ENCODE measurements at regions not wholly inside any gene's neighbourhood (a gene's known extent, or its start where the extent isn't known, plus 50 kb on each side); places are given as distances from the start of the nearest gene placed in this dataset.

- no peak for DNase-seq
These were observed 195.4 kb upstream of the ARL4C start for GRCh38 chr2:234691968-234692955.

GRCh38 chr2:234691214-234691575 is 194.3 kb upstream of the ARL4C start:
- DNase-seq = no peak

- DNase-seq = no peak
These were observed 193.8 kb upstream of the ARL4C start for GRCh38 chr2:234690569-234691213.

- no peak for DNase-seq
These were observed 193.1 kb upstream of the ARL4C start for GRCh38 chr2:234689911-234690379.

GRCh38 chr2:234687718-234688475 is 191.0 kb upstream of the ARL4C start:
- no peak for DNase-seq

- no peak for DNase-seq
These were observed 189.4 kb upstream of the ARL4C start for GRCh38 chr2:234686088-234686890.

GRCh38 chr2:234684466-234684865 is 187.6 kb upstream of the ARL4C start:
- no peak for DNase-seq

GRCh38 chr2:234683950-234684349 is 187.1 kb upstream of the ARL4C start:
- DNase-seq = no peak

GRCh38 chr2:234682492-234683228 is 185.8 kb upstream of the ARL4C start:
- no peak for DNase-seq

GRCh38 chr2:234680688-234681619 is 184.1 kb upstream of the ARL4C start:
- no peak for DNase-seq

- DNase-seq = no peak
These were observed 183.1 kb upstream of the ARL4C start for GRCh38 chr2:234679741-234680687.

GRCh38 chr2:234679301-234679740 is 182.4 kb upstream of the ARL4C start:
- DNase-seq = no peak

GRCh38 chr2:234678711-234679110 is 181.8 kb upstream of the ARL4C start:
- DNase-seq = no peak

GRCh38 chr2:234677758-234678538 is 181.1 kb upstream of the ARL4C start:
- DNase-seq = no peak

GRCh38 chr2:234676783-234677450 is 180.0 kb upstream of the ARL4C start:
- no peak for DNase-seq

- no peak for DNase-seq
These were observed 179.4 kb upstream of the ARL4C start for GRCh38 chr2:234676109-234676782.

- no peak for DNase-seq
These were observed 177.9 kb upstream of the ARL4C start for GRCh38 chr2:234674781-234675201.
